ENCODE measurements at regions not wholly inside any gene's neighbourhood (a gene's known extent, or its start where the extent isn't known, plus 50 kb on each side); places are given as distances from the start of the nearest gene placed in this dataset.

DNA sequence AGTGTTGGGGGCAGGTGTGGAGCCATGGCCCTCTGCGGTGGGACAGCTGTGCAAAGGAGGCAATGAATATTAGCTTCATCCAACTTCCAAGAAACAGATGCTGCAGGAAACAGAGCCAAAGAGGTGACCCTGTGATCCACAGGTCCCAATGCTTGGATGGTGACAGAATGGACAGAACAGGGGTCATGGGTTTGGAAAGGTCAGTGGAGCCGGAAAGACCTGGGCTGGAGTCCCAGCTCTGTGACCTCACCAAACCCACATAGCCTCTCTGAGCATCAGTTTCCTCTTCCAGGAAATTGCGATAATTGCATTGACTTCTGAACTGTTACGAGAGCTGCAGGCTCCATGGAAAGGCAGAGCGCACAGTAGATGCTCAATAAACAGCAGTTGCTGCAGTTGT lies 110.2 kb upstream of the GSC start:
- TF ChIP-seq ESRRG (CRISPR knock-in tag; IDR thresholded peaks at IDR 0.05) (no peak), PPARA (CRISPR knock-in tag; IDR thresholded peaks at IDR 0.05; ENCODE audit: borderline replicate concordance) (no peak), ISL1 (CRISPR knock-in tag; IDR thresholded peaks at IDR 0.05) (no peak), OSR1 (CRISPR knock-in tag; IDR thresholded peaks at IDR 0.05) (no peak)
